ENCODE measurements at regions not wholly inside any gene's neighbourhood (a gene's known extent, or its start where the extent isn't known, plus 50 kb on each side); places are given as distances from the start of the nearest gene placed in this dataset.

DNA sequence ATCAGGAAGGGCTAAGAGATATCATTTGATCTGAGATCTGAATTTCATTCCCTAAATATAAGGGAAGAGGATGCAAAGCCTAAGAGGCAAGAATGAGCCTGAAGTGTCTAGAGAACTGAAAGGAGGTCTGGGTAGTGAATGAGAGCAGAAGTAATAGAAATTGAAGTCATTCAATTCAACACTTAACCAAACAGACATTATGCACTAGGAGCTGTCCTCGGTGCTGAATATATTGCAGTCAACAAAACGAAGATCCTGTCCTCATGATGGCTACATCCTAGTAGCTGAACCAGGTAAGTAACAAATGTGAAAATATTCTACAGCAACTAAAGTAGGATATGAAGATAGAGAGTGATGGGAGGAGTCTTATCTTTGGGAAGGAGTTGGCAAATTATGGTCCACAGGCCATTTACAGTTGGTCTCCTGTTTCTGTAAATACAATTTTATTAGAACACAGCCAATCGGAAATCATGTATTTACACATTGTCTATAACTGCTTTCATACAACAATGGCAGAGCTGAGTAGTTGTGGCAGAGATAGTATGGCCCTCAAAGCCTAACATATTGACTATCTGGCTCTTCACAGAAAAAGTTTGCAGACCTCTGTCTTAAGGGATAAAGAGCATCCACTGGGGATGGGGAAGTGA lies 192.9 kb upstream of the CADPS start:
- Mint-ChIP-seq H3K4me3 (ENCODE audit: low read depth) (no peak overlapping the region), H3K4me1 (ENCODE audit: low read depth) (peaks cover 14% of the 10 kb centered on the region), H3K9me3 (ENCODE audit: low read depth) (no peaks in the 10 kb centered on the region), H3K36me3 (ENCODE audit: insufficient read depth) (no peaks in the 10 kb centered on the region), H3K27ac (no peak overlapping the region), H3K27me3 (no peaks in the 10 kb centered on the region)
- TF ChIP-seq, protein P1, sequence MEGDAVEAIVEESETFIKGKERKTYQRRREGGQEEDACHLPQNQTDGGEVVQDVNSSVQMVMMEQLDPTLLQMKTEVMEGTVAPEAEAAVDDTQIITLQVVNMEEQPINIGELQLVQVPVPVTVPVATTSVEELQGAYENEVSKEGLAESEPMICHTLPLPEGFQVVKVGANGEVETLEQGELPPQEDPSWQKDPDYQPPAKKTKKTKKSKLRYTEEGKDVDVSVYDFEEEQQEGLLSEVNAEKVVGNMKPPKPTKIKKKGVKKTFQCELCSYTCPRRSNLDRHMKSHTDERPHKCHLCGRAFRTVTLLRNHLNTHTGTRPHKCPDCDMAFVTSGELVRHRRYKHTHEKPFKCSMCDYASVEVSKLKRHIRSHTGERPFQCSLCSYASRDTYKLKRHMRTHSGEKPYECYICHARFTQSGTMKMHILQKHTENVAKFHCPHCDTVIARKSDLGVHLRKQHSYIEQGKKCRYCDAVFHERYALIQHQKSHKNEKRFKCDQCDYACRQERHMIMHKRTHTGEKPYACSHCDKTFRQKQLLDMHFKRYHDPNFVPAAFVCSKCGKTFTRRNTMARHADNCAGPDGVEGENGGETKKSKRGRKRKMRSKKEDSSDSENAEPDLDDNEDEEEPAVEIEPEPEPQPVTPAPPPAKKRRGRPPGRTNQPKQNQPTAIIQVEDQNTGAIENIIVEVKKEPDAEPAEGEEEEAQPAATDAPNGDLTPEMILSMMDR (IDR thresholded peaks at IDR 0.05; ENCODE audit: unreplicated experiment), result no peak
- DNase-seq (ENCODE audit: low spot score, unreplicated experiment), result peak; percentile 52

DNA sequence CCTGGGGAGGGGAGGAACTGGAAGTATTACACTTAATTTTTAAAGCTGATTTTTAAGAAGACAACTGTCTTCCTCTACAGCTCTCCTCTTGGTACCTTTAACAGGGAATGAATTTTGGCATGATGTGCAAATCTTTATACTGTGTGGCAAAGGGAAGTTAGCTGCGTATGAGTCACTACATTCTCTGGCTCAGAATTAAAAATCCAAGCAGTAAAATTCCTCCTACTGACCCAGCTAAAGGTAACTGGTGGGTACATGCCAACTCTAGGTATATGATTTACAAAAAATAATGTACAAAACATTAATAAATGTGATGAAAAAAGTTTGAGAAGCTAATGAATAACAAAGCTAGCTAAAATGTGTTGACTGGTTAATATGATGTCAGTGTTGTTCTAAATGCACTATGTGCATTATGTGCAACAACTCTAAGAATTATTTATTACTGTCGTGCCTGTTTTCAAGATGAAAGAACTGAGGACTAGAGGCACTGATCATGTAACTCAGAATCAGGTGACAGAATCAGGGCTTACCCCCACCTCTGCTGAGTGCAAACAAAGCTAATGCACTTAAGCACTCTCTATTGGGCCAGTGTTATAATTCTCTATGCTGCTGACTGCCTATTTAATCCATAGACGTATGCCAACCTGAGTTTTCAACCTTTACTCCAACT lies 194.7 kb upstream of the CADPS start:
- H3K4me3 Mint-ChIP-seq (ENCODE audit: low read depth), result no peak overlapping the region
- H3K9me3 Mint-ChIP-seq (ENCODE audit: low read depth), result no peaks in the 10 kb centered on the region

DNA sequence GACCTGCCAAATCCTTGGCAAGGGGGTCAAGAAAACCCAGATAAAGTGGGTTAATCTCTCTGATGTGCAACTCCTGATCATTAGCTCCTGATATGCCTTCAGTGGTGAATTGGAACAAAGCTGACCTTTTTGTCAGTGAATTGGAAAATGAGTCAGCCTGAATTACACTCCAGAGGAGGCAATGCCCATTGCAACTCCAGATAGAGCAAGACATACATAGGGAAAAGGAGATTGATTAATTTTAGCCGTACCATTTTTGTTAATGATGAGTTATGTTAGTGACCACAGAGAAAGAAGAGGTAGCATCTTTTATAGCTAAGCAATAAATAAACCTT lies 195.2 kb upstream of the CADPS start:
- peaks cover 27% of the 10 kb centered on the region for H3K4me1 Mint-ChIP-seq (ENCODE audit: low read depth)
- no peak overlapping the region for H3K4me3 Mint-ChIP-seq (ENCODE audit: low read depth)
- TF ChIP-seq, protein P1 (IDR thresholded peaks at IDR 0.05; ENCODE audit: unreplicated experiment), result no peak
- H3K27me3 Mint-ChIP-seq, result no peaks in the 10 kb centered on the region
- H3K27ac Mint-ChIP-seq, result no peak overlapping the region
- no peak for DNase-seq (ENCODE audit: low spot score, unreplicated experiment)
- H3K36me3 Mint-ChIP-seq (ENCODE audit: insufficient read depth), result no peaks in the 10 kb centered on the region
- no peaks in the 10 kb centered on the region for H3K9me3 Mint-ChIP-seq (ENCODE audit: low read depth)

More for the DNA sequence above, 194.7 kb upstream of the CADPS start:
- no peaks in the 10 kb centered on the region for H3K36me3 Mint-ChIP-seq (ENCODE audit: insufficient read depth)
- no peak overlapping the region for H3K27ac Mint-ChIP-seq
- DNase-seq (ENCODE audit: low spot score, unreplicated experiment), result no peak
- TF ChIP-seq, protein P1 (IDR thresholded peaks at IDR 0.05; ENCODE audit: unreplicated experiment), result no peak
- H3K4me1 Mint-ChIP-seq (ENCODE audit: low read depth), result peaks cover 24% of the 10 kb centered on the region
- no peaks in the 10 kb centered on the region for H3K27me3 Mint-ChIP-seq

DNA sequence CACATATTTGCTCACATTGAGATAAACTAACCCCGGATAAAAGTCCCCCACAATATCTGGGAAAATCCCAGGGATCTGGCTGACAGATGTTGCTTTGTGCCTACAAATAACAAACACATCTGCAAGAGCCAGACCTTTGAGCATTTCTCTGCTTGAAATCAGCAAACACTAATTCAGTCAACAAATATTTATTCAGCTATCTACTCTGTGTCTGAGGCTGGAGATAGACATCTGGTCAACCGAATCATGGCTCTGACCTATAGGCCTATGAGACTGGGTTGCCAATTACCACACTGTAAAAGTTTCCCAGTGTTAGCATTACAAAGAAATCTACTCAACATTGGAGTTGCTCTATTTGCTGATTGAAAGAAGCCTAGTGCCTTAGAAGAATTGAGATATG lies 201.1 kb upstream of the CADPS start:
- H3K9me3 Mint-ChIP-seq (ENCODE audit: low read depth), result peaks cover 6% of the 10 kb centered on the region
- H3K4me3 Mint-ChIP-seq (ENCODE audit: low read depth), result no peak overlapping the region
- H3K36me3 Mint-ChIP-seq (ENCODE audit: insufficient read depth), result no peaks in the 10 kb centered on the region
- TF ChIP-seq, protein P1 (IDR thresholded peaks at IDR 0.05; ENCODE audit: unreplicated experiment), result no peak
- H3K27ac Mint-ChIP-seq, result no peak overlapping the region
- no peaks in the 10 kb centered on the region for H3K27me3 Mint-ChIP-seq
- DNase-seq (ENCODE audit: low spot score, unreplicated experiment), result no peak
- H3K4me1 Mint-ChIP-seq (ENCODE audit: low read depth), result peaks cover 38% of the 10 kb centered on the region

DNA sequence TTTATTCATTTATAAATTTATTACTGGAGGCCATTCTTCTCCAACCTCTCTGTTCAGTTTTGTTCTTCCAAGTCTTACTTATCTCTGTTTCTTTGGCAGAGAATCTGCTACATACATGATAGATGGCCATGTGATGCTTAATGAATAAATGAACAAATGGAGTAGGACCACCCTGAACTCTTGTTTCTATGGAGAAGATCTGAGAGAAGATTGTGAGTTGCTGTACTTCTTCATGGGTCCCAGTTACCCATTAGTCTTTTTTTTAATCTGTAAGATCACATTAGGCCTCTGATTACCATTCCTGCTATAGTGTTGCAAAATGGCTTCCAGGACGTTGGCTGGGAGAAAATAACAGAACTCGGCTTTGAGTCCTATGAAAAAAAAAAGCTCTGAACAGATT lies 191.9 kb upstream of the SYNPR start:
- DNase-seq (ENCODE audit: low spot score, unreplicated experiment), result no peak
- Mint-ChIP-seq H3K4me3 (ENCODE audit: low read depth) (no peak overlapping the region), H3K27me3 (no peaks in the 10 kb centered on the region), H3K4me1 (ENCODE audit: low read depth) (peaks cover 24% of the 10 kb centered on the region), H3K27ac (no peak overlapping the region), H3K36me3 (ENCODE audit: insufficient read depth) (peaks cover 4% of the 10 kb centered on the region), H3K9me3 (ENCODE audit: low read depth) (peaks cover 17% of the 10 kb centered on the region)
- TF ChIP-seq, protein P1 (IDR thresholded peaks at IDR 0.05; ENCODE audit: unreplicated experiment), result no peak
